WTC11 (cell line): ENCODE measurements at regions not wholly inside any gene's neighbourhood (a gene's known extent, or its start where the extent isn't known, plus 50 kb on each side); places are given as distances from the start of the nearest gene placed in this dataset.

Experiments used
- ATAC-seq: fragments of 200-7000 bp; cut with Tn5 transposase; 2 replicates; pipeline ENCODE4 v1.10.0; 2021; ENCODE audit warnings: mild to moderate bottlenecking, moderate library complexity
- CTCF ChIA-PET: fragments of 300-600 bp; sonication (Branson Sonifier 250); formaldehyde crosslinking; loops from one replicate; lab custom pipeline; 2021; ENCODE audit warnings: antibody characterized with exemption; lab: Charles Lee
- POLR2A ChIA-PET: fragments of 350-600 bp; sonication (Branson Sonifier 250); formaldehyde crosslinking; loops from one replicate; lab custom pipeline; 2021; ENCODE audit warnings: antibody characterized with exemption; lab: Charles Lee
- DNase-seq: peaks from one replicate; pipeline ENCODE4 v3.0.0; 2021; ENCODE audit warnings: low spot score
- H3K27ac Mint-ChIP-seq: 2 replicates; pipeline ENCODE4 v1.8.0; 2021; ENCODE audit warnings: mixed read lengths
- H3K27me3 Mint-ChIP-seq: 2 replicates; pipeline ENCODE4 v1.8.0; 2021; ENCODE audit warnings: low read depth, mild to moderate bottlenecking, moderate library complexity, mixed read lengths
- H3K36me3 Mint-ChIP-seq: 2 replicates; pipeline ENCODE4 v1.8.0; 2021; ENCODE audit warnings: mixed read lengths
- H3K4me1 Mint-ChIP-seq: 2 replicates; pipeline ENCODE4 v1.8.0; 2022; ENCODE audit warnings: mixed read lengths
- H3K4me3 Mint-ChIP-seq: 2 replicates; pipeline ENCODE4 v1.8.0; 2021; ENCODE audit warnings: mild to moderate bottlenecking, moderate library complexity, mixed read lengths
- H3K9me3 Mint-ChIP-seq: 2 replicates; pipeline ENCODE4 v1.8.0; 2021; ENCODE audit warnings: mixed read lengths
- ATF3 ChIP-seq: sonication (generic); formaldehyde crosslinking; conservative IDR thresholded peaks from 2 replicates; pipeline ENCODE4 v1.8.1; 2022; ENCODE audit warnings: mild to moderate bottlenecking, missing genetic modification reagents
- CREB1 ChIP-seq: sonication (generic); formaldehyde crosslinking; IDR thresholded peaks from 2 replicates; pipeline ENCODE4 v1.8.0; 2023; ENCODE audit warnings: mild to moderate bottlenecking, missing genetic modification reagents
- CTCF ChIP-seq: fragments of 200-600 bp; IDR thresholded peaks from 2 replicates; pipeline ENCODE4 v1.8.0; 2022; ENCODE audit warnings: antibody characterized with exemption
- E2F1 ChIP-seq: sonication (generic); formaldehyde crosslinking; IDR thresholded peaks from 2 replicates; pipeline ENCODE4 v1.8.0; 2022; ENCODE audit warnings: mild to moderate bottlenecking, missing genetic modification reagents
- ELF4 ChIP-seq: sonication (generic); formaldehyde crosslinking; IDR thresholded peaks from 2 replicates; pipeline ENCODE4 v1.8.1; 2022; ENCODE audit warnings: low read depth, mild to moderate bottlenecking, moderate library complexity, missing genetic modification reagents
- FOXJ3 ChIP-seq: sonication (generic); formaldehyde crosslinking; IDR thresholded peaks from 2 replicates; pipeline ENCODE4 v1.9.0; 2021; ENCODE audit warnings: missing genetic modification reagents, mild to moderate bottlenecking, borderline replicate concordance
- MLX ChIP-seq: sonication (generic); formaldehyde crosslinking; IDR thresholded peaks from 2 replicates; pipeline ENCODE4 v1.8.1; 2023; ENCODE audit warnings: mild to moderate bottlenecking, missing genetic modification reagents, moderate library complexity
- NFATC4 ChIP-seq: fragments of 250-450 bp; sonication (Bioruptor Pico); IDR thresholded peaks from 2 replicates; pipeline ENCODE4 v1.9.0; 2021; ENCODE audit warnings: mild to moderate bottlenecking
- NFYB ChIP-seq: sonication (generic); formaldehyde crosslinking; conservative IDR thresholded peaks from 2 replicates; pipeline ENCODE4 v1.8.0; 2022; ENCODE audit warnings: low read depth, missing genetic modification reagents
- NR3C1 ChIP-seq: sonication (generic); formaldehyde crosslinking; conservative IDR thresholded peaks from 2 replicates; pipeline ENCODE4 v1.8.1; 2023; ENCODE audit warnings: low read depth, mild to moderate bottlenecking, missing genetic modification reagents
- RORB ChIP-seq: fragments of 250-450 bp; sonication (Bioruptor Pico); IDR thresholded peaks from 2 replicates; pipeline ENCODE4 v1.9.0; 2021; ENCODE audit warnings: mild to moderate bottlenecking
- SMAD3 ChIP-seq: sonication (generic); formaldehyde crosslinking; IDR thresholded peaks from 2 replicates; pipeline ENCODE4 v1.8.0; 2022; ENCODE audit warnings: missing genetic modification reagents, mild to moderate bottlenecking, borderline replicate concordance
- SOX15 ChIP-seq: fragments of 250-450 bp; sonication (Bioruptor Pico); IDR thresholded peaks from 2 replicates; pipeline ENCODE4 v1.9.0; 2021; ENCODE audit warnings: mild to moderate bottlenecking
- ZBTB21 ChIP-seq: sonication (generic); formaldehyde crosslinking; IDR thresholded peaks from 2 replicates; pipeline ENCODE4 v1.8.1; 2023; ENCODE audit warnings: mild to moderate bottlenecking, missing genetic modification reagents, borderline replicate concordance
- ZMAT4 ChIP-seq: fragments of 250-450 bp; sonication (Bioruptor Pico); IDR thresholded peaks from 2 replicates; pipeline ENCODE4 v1.9.0; 2021; ENCODE audit warnings: mild to moderate bottlenecking
- ZNF232 ChIP-seq: sonication (generic); formaldehyde crosslinking; IDR thresholded peaks from 2 replicates; pipeline ENCODE4 v1.8.0; 2022; ENCODE audit warnings: mild to moderate bottlenecking, missing genetic modification reagents
- ZNF396 ChIP-seq: fragments of 250-450 bp; sonication (Bioruptor Pico); IDR thresholded peaks from 2 replicates; pipeline ENCODE4 v1.8.0; 2021; ENCODE audit warnings: mild to moderate bottlenecking, moderate library complexity, borderline replicate concordance
- ZNF532 ChIP-seq: fragments of 250-450 bp; sonication (Bioruptor Pico); IDR thresholded peaks from 2 replicates; pipeline ENCODE4 v1.9.0; 2021; ENCODE audit warnings: mild to moderate bottlenecking, borderline replicate concordance
- ZNF671 ChIP-seq: fragments of 250-450 bp; sonication (Bioruptor Pico); IDR thresholded peaks from 2 replicates; pipeline ENCODE4 v1.8.0; 2021; ENCODE audit warnings: mild to moderate bottlenecking
- ZSCAN18 ChIP-seq: fragments of 250-450 bp; sonication (Bioruptor Pico); IDR thresholded peaks from 2 replicates; pipeline ENCODE4 v2.1.2; 2022; ENCODE audit warnings: mild to moderate bottlenecking, moderate library complexity

GRCh38 chrX:40514376-40514775, 66.4 kb upstream of the ATP6AP2 start (continued):
- no peak for TF ChIP-seq MLX (CRISPR knock-in tag)
- no peak for TF ChIP-seq ATF3 (CRISPR knock-in tag)

GRCh38 chrX:40513835-40514234, 66.9 kb upstream of the ATP6AP2 start:
- POLR2A ChIA-PET: no interaction called here
- Mint-ChIP-seq H3K27ac (no peak overlapping the region), H3K4me3 (no peak overlapping the region), H3K9me3 (no peaks in the 10 kb centered on the region), H3K4me1 (peaks cover 5% of the 10 kb centered on the region; the same call in 1 of the 2 replicates), H3K27me3 (no peaks in the 10 kb centered on the region; the same call in 1 of the 2 replicates), H3K36me3 (no peaks in the 10 kb centered on the region)
- TF ChIP-seq NFYB (CRISPR knock-in tag): no peak
- TF ChIP-seq ELF4: no peak
- TF ChIP-seq SMAD3: no peak
- TF ChIP-seq ZBTB21 (CRISPR knock-in tag): no peak
- no peak for TF ChIP-seq RORB (CRISPR knock-in tag)
- no peak for TF ChIP-seq ZSCAN18 (CRISPR knock-in tag)
- TF ChIP-seq CREB1 (CRISPR knock-in tag): no peak
- no peak for TF ChIP-seq NR3C1 (CRISPR knock-in tag)
- TF ChIP-seq ZMAT4 (CRISPR knock-in tag): no peak
- TF ChIP-seq ZNF532: no peak
- TF ChIP-seq ZNF396: no peak
- no peak for TF ChIP-seq E2F1 (CRISPR knock-in tag)
- TF ChIP-seq ZNF232 (CRISPR knock-in tag): no peak
- no peak for TF ChIP-seq CTCF
- no peak for TF ChIP-seq SOX15 (CRISPR knock-in tag)
- TF ChIP-seq FOXJ3: no peak
- TF ChIP-seq NFATC4 (CRISPR knock-in tag): no peak
- TF ChIP-seq ZNF671: no peak
- DNase-seq (no peak), ATAC-seq (no peak)
- CTCF ChIA-PET: interaction anchor here (0.6 kb wide), 1 partner anchor 40 kb away, joined by 3 read pairs; no protein-coding TSS in a partner anchor
